ENCODE measurements at regions not wholly inside any gene's neighbourhood (a gene's known extent, or its start where the extent isn't known, plus 50 kb on each side); places are given as distances from the start of the nearest gene placed in this dataset.

DNA sequence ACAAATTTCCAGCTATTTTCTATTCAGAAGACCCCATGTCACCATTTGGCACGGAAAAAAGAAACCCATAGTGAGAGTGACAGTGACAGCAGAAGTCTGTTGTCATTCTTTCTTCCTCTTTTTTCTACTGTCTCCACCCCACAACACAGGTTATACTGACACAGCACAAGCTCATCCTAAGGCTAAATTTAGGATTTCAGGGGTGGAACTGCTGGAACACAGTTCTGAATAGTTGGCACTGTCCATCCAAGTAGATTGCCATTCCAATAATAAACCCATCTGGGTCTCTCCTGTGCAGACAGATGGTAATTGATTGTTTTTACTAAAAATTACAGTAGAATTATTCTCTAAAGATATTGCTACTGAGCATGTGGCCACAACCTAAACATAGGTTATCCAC, 95.2 kb upstream of the C11orf87 start:
- TF ChIP-seq, protein P1, sequence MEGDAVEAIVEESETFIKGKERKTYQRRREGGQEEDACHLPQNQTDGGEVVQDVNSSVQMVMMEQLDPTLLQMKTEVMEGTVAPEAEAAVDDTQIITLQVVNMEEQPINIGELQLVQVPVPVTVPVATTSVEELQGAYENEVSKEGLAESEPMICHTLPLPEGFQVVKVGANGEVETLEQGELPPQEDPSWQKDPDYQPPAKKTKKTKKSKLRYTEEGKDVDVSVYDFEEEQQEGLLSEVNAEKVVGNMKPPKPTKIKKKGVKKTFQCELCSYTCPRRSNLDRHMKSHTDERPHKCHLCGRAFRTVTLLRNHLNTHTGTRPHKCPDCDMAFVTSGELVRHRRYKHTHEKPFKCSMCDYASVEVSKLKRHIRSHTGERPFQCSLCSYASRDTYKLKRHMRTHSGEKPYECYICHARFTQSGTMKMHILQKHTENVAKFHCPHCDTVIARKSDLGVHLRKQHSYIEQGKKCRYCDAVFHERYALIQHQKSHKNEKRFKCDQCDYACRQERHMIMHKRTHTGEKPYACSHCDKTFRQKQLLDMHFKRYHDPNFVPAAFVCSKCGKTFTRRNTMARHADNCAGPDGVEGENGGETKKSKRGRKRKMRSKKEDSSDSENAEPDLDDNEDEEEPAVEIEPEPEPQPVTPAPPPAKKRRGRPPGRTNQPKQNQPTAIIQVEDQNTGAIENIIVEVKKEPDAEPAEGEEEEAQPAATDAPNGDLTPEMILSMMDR (conservative IDR thresholded peaks at IDR 0.05; ENCODE audit: low read length) = no peak
- TF ChIP-seq EZH2phosphoT487 (IDR thresholded peaks at IDR 0.05; ENCODE audit: borderline replicate concordance) = no peak
